NT2/D1 (cell line): ENCODE measurements at regions not wholly inside any gene's neighbourhood (a gene's known extent, or its start where the extent isn't known, plus 50 kb on each side); places are given as distances from the start of the nearest gene placed in this dataset.

Experiments
- YY1 ChIP-seq: IDR thresholded peaks from 2 replicates; pipeline ENCODE4 v1.6.1; 2011; ENCODE audit not compliant: insufficient read length, insufficient read depth
- ZNF274 ChIP-seq: IDR thresholded peaks from 2 replicates; pipeline ENCODE4 v1.6.1; 2011; ENCODE audit warnings: mild to moderate bottlenecking, low read depth, low read length

DNA sequence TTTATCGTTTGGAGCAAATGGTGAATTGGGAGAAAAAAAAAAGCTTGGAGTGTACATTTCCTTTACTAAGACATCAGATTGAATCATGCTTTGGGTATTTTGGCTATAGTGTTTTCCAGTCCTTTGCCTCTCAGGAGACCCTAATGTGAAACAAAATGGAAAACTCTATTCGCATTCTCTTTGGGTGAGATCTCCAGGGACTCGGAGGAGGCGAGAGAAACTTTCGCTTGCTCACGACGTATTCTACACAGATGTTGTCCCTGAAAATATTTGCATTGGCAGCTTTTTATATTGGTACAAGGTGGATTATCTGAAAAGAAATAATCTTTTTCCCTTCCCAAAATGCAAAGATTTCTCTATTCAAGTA is 1240.1 kb upstream of the WWC1 start:
- TF ChIP-seq YY1 = no peak
- TF ChIP-seq ZNF274 = no peak
